ENCODE measurements at regions not wholly inside any gene's neighbourhood (a gene's known extent, or its start where the extent isn't known, plus 50 kb on each side); places are given as distances from the start of the nearest gene placed in this dataset.

DNA sequence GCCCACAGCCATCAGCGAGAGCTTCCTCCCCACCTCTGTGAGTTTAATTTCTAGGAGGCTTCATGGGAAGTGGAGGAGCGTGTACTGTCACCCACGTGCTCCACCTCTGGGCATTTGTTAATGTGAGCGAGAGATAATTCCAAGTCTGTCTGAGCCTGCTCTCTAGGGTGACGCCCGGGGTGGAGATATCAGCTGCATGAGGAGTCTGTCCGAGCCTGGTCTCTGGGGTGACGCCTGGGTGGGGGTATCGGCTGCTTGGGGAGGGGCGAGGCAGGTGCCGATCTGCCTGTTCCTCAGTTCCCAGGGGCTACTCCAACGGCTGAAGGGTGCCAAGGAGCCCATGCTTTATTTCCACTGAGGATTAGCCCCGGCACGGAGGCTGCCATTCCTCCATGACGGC is 735.0 kb downstream of the BRD1 start:
- Histone ChIP-seq H3K27ac (no peak overlapping the region), H3K27me3 (no peaks in the 10 kb centered on the region), H3K9me3 (ENCODE audit: low read depth) (no peaks in the 10 kb centered on the region), H3K4me1 (ENCODE audit: low read depth) (no peaks in the 10 kb centered on the region), H3K36me3 (no peaks in the 10 kb centered on the region), H3K4me3 (no peak overlapping the region)
- TF ChIP-seq, protein P1, sequence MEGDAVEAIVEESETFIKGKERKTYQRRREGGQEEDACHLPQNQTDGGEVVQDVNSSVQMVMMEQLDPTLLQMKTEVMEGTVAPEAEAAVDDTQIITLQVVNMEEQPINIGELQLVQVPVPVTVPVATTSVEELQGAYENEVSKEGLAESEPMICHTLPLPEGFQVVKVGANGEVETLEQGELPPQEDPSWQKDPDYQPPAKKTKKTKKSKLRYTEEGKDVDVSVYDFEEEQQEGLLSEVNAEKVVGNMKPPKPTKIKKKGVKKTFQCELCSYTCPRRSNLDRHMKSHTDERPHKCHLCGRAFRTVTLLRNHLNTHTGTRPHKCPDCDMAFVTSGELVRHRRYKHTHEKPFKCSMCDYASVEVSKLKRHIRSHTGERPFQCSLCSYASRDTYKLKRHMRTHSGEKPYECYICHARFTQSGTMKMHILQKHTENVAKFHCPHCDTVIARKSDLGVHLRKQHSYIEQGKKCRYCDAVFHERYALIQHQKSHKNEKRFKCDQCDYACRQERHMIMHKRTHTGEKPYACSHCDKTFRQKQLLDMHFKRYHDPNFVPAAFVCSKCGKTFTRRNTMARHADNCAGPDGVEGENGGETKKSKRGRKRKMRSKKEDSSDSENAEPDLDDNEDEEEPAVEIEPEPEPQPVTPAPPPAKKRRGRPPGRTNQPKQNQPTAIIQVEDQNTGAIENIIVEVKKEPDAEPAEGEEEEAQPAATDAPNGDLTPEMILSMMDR (IDR thresholded peaks at IDR 0.05; ENCODE audit: low read depth, low read length) = no peak
- no peak for DNase-seq (ENCODE audit: low read depth in 1 of 2, low spot score in 1 of 2)

- no peaks in the 10 kb centered on the region for H3K36me3 ChIP-seq
- TF ChIP-seq, protein P1 (IDR thresholded peaks at IDR 0.05; ENCODE audit: low read depth, low read length) = no peak
- no peaks in the 10 kb centered on the region for H3K27me3 ChIP-seq
- no peaks in the 10 kb centered on the region for H3K9me3 ChIP-seq (ENCODE audit: low read depth)
- H3K27ac ChIP-seq = no peak overlapping the region
- no peak for DNase-seq (ENCODE audit: low read depth in 1 of 2, low spot score in 1 of 2)
- H3K4me1 ChIP-seq (ENCODE audit: low read depth) = no peaks in the 10 kb centered on the region
- no peak overlapping the region for H3K4me3 ChIP-seq
Observed at GRCh38 chr22:49091917-49092545, 735.6 kb downstream of the BRD1 start.

- Histone ChIP-seq H3K27ac (no peak overlapping the region), H3K9me3 (ENCODE audit: low read depth) (no peaks in the 10 kb centered on the region), H3K36me3 (no peaks in the 10 kb centered on the region), H3K27me3 (no peaks in the 10 kb centered on the region), H3K4me1 (ENCODE audit: low read depth) (no peaks in the 10 kb centered on the region), H3K4me3 (no peak overlapping the region)
- no peak for DNase-seq (ENCODE audit: low read depth in 1 of 2, low spot score in 1 of 2)
- TF ChIP-seq, protein P1 (IDR thresholded peaks at IDR 0.05; ENCODE audit: low read depth, low read length) = no peak
Observed at GRCh38 chr22:49091451-49091850, 736.2 kb downstream of the BRD1 start.

- DNase-seq (ENCODE audit: low read depth in 1 of 2, low spot score in 1 of 2) = no peak
- Histone ChIP-seq H3K4me1 (ENCODE audit: low read depth) (no peaks in the 10 kb centered on the region), H3K36me3 (no peaks in the 10 kb centered on the region), H3K27ac (no peak overlapping the region), H3K9me3 (ENCODE audit: low read depth) (no peaks in the 10 kb centered on the region), H3K27me3 (no peaks in the 10 kb centered on the region), H3K4me3 (no peak overlapping the region)
- TF ChIP-seq, protein P1 (IDR thresholded peaks at IDR 0.05; ENCODE audit: low read depth, low read length) = no peak
Observed at GRCh38 chr22:49090853-49091135, 736.9 kb downstream of the BRD1 start.

DNA sequence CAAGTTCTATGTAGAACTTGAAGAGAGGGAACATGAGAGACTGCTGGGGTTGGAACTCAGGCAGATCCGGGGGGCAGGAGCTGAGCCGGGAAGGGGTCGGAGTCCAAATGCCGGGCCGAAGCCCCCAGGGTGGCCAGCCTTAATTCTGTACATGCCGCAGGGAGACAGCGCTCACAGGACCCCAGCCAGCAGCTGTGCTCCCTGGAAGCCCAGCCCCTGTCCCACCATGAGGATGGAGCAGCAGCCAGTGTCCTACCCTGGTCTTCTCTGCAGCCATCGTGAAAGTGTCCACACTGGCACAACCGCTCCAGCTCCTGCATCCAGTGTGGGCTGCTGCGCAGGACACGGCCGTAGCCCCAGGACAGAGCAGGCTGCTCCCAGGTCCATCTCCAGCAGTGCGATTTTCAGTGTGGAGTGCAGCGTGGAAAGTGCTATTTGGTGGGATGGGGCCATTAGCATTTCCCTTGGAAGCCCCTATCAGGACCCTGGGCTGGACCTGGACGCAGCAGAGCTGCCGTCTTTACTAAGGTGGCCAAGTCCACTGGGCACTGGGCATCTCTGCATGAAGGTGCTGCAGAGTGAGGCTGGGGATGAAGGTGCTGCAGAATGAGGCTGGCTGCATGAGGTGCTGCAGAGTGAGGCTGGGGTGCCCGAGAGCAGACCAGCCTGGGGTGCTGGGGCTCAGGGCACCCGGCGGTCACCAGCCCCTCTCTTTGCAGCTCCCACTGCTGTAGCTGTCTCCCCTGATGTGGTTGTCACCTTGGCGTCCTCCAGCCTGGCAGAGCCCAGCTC is 737.4 kb downstream of the BRD1 start:
- no peaks in the 10 kb centered on the region for H3K27me3 ChIP-seq

More for the DNA sequence above, 737.4 kb downstream of the BRD1 start:
- Histone ChIP-seq H3K9me3 (ENCODE audit: low read depth) (no peaks in the 10 kb centered on the region), H3K27ac (no peak overlapping the region), H3K4me1 (ENCODE audit: low read depth) (no peaks in the 10 kb centered on the region), H3K4me3 (no peak overlapping the region), H3K36me3 (no peaks in the 10 kb centered on the region)
- TF ChIP-seq, protein P1 (IDR thresholded peaks at IDR 0.05; ENCODE audit: low read depth, low read length) = no peak
- no peak for DNase-seq (ENCODE audit: low read depth in 1 of 2, low spot score in 1 of 2)
